Skeletal muscle satellite cell (primary cell): ENCODE measurements at regions not wholly inside any gene's neighbourhood (a gene's known extent, or its start where the extent isn't known, plus 50 kb on each side); places are given as distances from the start of the nearest gene placed in this dataset.

Source experiments
- H3K27me3 ChIP-seq: 2 replicates; pipeline ENCODE4 v1.7.0; 2013; ENCODE audit warnings: low read length; ENCODE audit not compliant: control insufficient read depth, insufficient read depth
- H3K36me3 ChIP-seq: 2 replicates; pipeline ENCODE4 v1.7.0; 2013; ENCODE audit warnings: mild to moderate bottlenecking, control low read depth, low read length; ENCODE audit not compliant: insufficient read depth
- H3K4me1 ChIP-seq: 2 replicates; pipeline ENCODE4 v1.7.0; 2013; ENCODE audit warnings: low read length; ENCODE audit not compliant: control insufficient read depth, insufficient read depth
- H3K4me2 ChIP-seq: 2 replicates; pipeline ENCODE4 v1.7.0; 2013; ENCODE audit warnings: mild to moderate bottlenecking, low read length
- H3K4me3 ChIP-seq: 2 replicates; pipeline ENCODE4 v1.7.0; 2013; ENCODE audit warnings: low read length
- H3K9ac ChIP-seq: 2 replicates; pipeline ENCODE4 v1.7.0; 2013; ENCODE audit warnings: mild to moderate bottlenecking, low read depth, low read length, moderate library complexity
- H3K9me3 ChIP-seq: replicated peaks from 2 replicates; pipeline ENCODE4 v1.7.0; 2013; ENCODE audit warnings: mild to moderate bottlenecking, control low read depth, low read length

DNA sequence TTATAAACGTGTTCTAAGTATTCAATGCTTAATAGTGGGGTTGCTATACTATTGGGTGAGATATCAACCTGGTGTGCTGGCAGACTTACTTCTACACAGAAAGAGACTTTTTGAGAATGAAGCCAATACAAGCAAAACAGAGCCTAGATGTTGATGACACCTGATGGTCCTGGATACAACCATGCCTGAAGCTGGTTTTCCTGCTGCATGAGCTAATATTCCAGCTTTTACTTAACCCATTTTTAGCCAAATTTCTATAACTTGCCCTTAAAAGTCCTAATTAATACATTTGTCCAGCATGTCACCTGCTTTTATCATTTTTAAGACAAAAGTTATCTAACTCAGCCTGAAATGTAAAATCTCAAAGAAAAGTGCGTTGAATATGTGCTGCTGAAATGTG, 86.2 kb downstream of the PFDN4 start:
- Histone ChIP-seq H3K4me2 (no peak overlapping the region), H3K9me3 (no peaks in the 10 kb centered on the region), H3K36me3 (no peaks in the 10 kb centered on the region), H3K4me1 (no peaks in the 10 kb centered on the region), H3K9ac (no peak overlapping the region), H3K4me3 (no peak overlapping the region), H3K27me3 (peaks cover 4% of the 10 kb centered on the region)

DNA sequence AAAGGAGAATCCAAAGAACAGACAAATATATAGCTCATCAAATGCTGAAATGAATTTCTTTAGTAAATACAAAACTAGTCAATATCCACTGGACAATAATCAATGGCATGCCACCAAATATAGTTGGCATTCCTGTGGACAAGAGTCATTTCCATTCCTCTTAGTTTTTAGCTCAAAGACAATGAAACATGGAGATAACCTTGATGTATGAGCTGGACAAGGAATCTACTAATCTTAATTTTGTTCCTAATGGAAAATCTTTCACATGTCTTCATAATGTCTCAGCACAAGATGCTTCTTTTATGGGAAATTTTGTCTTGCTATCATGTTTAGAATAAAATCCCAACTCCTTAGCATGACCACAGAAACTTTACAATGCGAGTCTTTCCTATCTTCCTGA, 87.8 kb downstream of the PFDN4 start:
- Histone ChIP-seq H3K27me3 (peaks cover 4% of the 10 kb centered on the region), H3K4me3 (no peak overlapping the region), H3K9me3 (no peaks in the 10 kb centered on the region), H3K36me3 (no peaks in the 10 kb centered on the region), H3K4me1 (no peaks in the 10 kb centered on the region), H3K4me2 (no peak overlapping the region), H3K9ac (no peak overlapping the region)

DNA sequence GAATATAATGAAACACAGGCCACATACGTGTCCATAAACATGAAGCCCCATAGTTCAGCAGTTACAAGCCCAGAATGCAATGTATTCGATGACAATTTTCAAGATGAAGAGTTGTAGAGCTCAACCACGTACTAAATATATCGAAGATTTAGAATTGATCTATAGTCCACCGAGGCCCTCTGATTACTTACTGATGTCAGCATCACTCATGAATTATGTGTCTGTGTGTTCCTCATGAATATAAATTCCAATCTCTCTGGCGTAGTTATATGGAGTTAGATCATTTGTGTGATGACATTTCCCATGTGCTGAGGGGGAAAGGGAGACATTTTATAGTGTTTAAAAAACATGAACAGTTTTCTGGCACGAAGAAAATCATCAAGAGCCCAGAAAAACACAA, 97.5 kb downstream of the PFDN4 start:
- H3K4me3 ChIP-seq, result no peak overlapping the region
- peaks cover 5% of the 10 kb centered on the region for H3K27me3 ChIP-seq
- no peak overlapping the region for H3K9ac ChIP-seq
- H3K4me2 ChIP-seq, result no peak overlapping the region
- no peaks in the 10 kb centered on the region for H3K4me1 ChIP-seq
- H3K36me3 ChIP-seq, result no peaks in the 10 kb centered on the region
- H3K9me3 ChIP-seq, result no peaks in the 10 kb centered on the region

DNA sequence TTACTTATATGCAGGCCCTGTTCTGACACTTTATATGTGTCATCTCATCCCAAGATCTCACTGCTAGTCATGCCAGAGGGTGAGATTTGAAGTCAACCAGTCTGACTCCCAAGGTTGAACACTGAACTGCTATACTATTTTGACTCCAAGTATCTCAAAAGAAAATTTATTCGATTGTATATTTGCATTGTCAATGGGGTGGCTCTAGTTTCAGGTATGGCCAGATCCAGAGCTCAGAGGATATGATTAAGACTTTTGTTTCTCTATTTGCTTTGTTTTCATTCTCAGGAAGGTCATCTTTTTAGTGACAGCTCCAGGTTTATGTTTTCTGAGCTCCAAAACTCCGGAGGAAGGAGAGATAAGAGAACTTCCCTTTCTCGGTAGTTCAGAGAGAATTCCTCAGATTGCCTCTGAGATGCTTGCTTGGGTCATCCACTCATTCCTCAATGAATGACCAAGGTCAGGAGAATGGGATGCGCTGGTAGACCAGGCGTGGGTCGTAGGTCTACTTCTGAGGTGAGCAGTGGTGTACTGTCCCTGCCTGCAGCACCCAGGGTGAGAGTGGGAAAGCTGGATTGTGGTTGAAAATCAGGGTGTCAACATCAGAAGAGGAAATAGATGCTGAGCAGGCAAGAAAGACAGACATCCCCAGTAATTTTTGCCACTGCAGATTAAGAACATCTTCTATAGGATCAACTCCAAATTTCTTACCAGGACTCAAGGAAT, 99.3 kb downstream of the PFDN4 start:
- Histone ChIP-seq H3K4me1 (no peaks in the 10 kb centered on the region), H3K4me3 (no peak overlapping the region), H3K27me3 (peaks cover 5% of the 10 kb centered on the region), H3K9ac (no peak overlapping the region), H3K9me3 (no peaks in the 10 kb centered on the region), H3K36me3 (no peaks in the 10 kb centered on the region), H3K4me2 (no peak overlapping the region)

DNA sequence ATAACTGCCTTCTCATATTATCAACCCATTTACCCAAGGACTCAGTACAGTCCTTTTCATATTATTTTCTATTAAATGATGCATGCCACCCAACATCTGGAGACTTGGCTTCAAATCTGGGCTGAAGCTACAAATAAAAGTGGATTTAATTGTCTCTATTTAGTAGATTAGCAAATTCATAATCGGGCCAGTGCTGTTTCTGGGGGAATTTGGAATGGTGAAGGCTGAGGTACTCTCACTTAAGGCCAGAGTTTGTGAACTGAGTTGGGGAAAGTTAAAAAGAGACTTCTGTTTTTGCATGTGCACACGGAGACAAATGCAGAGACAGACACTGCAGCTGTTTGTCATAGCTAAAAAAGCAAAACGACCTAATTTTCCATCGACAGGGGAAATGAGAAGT, 100.9 kb downstream of the PFDN4 start:
- no peaks in the 10 kb centered on the region for H3K4me1 ChIP-seq
- no peaks in the 10 kb centered on the region for H3K9me3 ChIP-seq
- no peak overlapping the region for H3K9ac ChIP-seq
- no peak overlapping the region for H3K4me3 ChIP-seq
- H3K36me3 ChIP-seq, result no peaks in the 10 kb centered on the region
- H3K4me2 ChIP-seq, result no peak overlapping the region
- H3K27me3 ChIP-seq, result peaks cover 8% of the 10 kb centered on the region

DNA sequence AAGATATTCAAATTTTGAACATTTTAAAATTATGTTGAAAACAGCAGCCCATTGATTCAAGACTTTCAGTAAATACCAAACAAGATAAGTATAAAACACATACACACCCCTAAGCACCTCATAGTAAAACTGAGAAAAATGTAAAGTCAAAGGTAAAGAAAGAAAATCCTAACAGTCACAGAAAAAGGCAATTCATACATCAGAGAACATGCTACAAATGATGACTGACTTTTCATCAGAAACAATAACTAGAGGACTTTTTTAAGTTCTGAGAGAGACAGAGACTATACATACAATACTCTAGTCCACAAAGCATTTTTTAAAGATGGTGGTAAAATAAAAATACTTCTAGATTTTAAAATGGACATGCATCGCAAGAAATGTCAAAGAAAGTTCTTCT, 111.0 kb downstream of the PFDN4 start:
- Histone ChIP-seq H3K4me2 (no peak overlapping the region), H3K4me1 (no peaks in the 10 kb centered on the region), H3K9ac (no peak overlapping the region), H3K27me3 (no peaks in the 10 kb centered on the region), H3K9me3 (no peaks in the 10 kb centered on the region), H3K36me3 (no peaks in the 10 kb centered on the region), H3K4me3 (no peak overlapping the region)

DNA sequence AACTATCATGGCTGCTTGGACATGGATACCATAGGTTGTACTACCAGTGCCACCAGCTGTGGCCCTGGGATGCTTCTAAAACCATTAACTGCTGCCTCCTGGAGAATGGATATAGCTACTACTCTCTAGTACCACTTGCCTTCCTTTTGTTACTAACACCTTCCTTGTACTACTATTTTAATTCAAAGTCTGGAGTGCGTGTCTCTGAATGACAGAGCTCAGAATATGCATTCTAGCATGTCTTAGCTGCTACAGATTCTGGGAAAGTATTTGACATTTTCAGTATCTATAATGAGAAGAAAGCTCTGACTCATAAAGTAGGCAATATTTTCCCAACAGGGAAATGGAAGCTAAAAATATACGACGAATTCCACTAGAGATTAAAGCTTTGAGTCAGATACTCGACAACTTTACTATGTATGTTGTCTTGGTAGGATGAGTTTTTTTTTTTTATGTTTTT, 112.3 kb downstream of the PFDN4 start:
- H3K4me1 ChIP-seq, result no peaks in the 10 kb centered on the region
- H3K9ac ChIP-seq, result no peak overlapping the region
- no peaks in the 10 kb centered on the region for H3K27me3 ChIP-seq
- no peak overlapping the region for H3K4me2 ChIP-seq
- H3K4me3 ChIP-seq, result no peak overlapping the region
- H3K9me3 ChIP-seq, result no peaks in the 10 kb centered on the region
- H3K36me3 ChIP-seq, result no peaks in the 10 kb centered on the region

DNA sequence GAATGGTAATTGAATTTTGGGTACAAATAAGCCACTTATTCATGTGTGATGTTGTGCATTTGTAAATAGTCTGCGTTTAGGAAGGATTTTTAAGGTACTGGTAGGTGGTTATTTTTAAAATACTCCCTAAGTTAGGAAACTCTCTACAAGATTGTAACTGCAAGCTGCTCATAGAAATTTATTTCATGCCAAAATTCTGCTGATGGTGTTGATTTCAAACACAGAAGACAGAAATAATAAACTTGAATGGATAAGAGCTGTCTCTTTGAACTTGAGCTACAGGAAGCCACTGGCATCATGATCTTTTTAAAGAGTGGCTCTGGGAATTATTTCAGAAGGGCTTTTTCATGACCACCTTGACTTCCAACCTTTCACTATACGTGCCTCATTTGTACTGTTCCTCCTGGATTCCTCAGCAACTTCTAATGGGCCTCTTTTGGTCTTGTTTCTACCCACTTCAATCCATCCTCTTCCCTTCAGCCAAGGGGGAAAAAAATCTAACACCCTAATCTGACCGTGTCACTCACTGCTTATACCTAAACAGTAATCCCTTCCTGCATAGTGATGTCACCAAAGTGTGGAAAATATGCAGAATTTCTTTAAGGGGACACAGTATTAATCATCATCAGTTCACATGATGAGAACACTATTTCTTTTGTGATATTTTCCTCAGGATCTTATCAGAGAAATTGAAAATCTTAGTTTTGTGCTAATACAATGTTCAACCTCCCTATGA, 113.6 kb downstream of the PFDN4 start:
- Histone ChIP-seq H3K4me1 (no peaks in the 10 kb centered on the region), H3K4me3 (no peak overlapping the region), H3K9me3 (no peaks in the 10 kb centered on the region), H3K27me3 (no peaks in the 10 kb centered on the region), H3K4me2 (no peak overlapping the region), H3K9ac (no peak overlapping the region), H3K36me3 (no peaks in the 10 kb centered on the region)

DNA sequence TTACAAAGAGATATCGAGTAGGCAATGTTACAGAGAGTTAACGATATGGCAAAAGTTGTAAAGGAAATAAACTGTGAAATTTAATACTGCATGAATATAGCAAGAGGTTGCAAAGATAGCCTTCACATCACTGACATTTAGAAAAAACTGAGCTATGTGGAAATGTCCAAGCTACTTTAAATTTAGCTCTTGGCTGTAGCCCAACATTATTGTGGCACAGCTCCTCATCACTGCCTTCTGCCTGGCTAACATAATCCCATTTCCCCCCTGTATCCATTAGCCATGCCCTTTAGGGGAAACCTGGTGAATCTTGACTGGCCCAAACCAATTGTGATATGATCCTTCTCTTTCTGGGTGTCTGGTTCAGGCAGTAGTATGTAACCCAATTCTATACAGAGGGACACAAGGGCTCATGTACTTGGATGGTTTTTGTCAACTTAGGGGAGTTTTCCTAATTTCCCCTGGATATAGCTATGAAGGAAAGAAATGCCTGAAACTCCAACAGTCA, 115.4 kb downstream of the PFDN4 start:
- Histone ChIP-seq H3K9ac (no peak overlapping the region), H3K36me3 (no peaks in the 10 kb centered on the region), H3K27me3 (no peaks in the 10 kb centered on the region), H3K9me3 (no peaks in the 10 kb centered on the region), H3K4me2 (no peak overlapping the region), H3K4me1 (no peaks in the 10 kb centered on the region), H3K4me3 (no peak overlapping the region)

DNA sequence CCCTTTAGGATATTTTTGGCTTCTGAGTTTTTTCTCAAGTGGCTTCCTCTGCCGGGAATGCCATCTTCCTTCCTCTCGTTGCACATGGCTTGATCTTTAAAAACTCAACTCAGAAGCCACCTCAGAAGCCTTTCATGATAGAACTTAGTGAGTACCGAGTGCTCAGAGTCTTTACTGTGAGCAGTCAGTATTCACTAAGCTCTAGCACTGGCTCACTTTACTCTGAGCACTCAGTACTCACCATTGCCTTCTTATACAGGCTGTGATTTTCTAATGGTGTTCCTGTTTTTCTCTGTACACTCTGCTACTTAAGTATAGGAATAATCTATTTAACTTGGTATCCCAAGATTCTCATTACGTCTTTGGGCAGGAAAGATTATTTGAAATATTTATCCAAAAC, 116.2 kb downstream of the PFDN4 start:
- Histone ChIP-seq H3K36me3 (no peaks in the 10 kb centered on the region), H3K4me2 (no peak overlapping the region), H3K9ac (no peak overlapping the region), H3K9me3 (no peaks in the 10 kb centered on the region), H3K4me1 (no peaks in the 10 kb centered on the region), H3K4me3 (no peak overlapping the region), H3K27me3 (no peaks in the 10 kb centered on the region)

DNA sequence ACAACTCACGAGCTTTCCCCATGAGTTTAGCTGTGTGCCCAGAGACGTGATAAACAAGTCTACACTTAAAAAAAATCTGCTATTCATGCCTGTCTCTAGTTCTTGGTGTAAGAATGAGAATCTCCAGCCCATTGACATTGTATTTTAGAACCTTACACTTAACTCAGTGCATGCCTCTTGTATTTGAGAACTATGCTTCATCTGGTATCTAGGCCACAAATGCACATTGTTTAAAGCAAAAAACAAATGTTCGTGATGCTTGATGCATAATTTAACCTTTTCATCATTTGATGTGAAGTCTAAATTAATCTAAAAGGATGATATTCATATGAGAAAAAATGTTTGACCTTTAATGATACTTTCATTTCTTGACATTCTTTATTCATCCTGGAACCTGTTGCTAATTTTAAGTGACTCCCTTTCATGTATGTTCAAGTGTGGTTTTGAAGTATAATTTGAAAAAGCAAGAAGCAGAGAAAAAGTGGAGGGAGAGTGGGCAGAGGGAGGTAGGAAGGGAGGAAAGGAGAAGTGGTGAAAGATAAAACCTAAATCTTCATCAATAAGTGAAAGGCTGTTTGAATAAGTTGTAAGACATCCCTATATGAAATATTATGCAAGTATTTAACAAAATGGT, 116.9 kb downstream of the PFDN4 start:
- Histone ChIP-seq H3K9ac (no peak overlapping the region), H3K4me1 (no peaks in the 10 kb centered on the region), H3K36me3 (no peaks in the 10 kb centered on the region), H3K9me3 (no peaks in the 10 kb centered on the region), H3K4me3 (no peak overlapping the region), H3K4me2 (no peak overlapping the region), H3K27me3 (no peaks in the 10 kb centered on the region)
